UCSD-AML1 (cell line): ENCODE measurements at regions not wholly inside any gene's neighbourhood (a gene's known extent, or its start where the extent isn't known, plus 50 kb on each side); places are given as distances from the start of the nearest gene placed in this dataset.
"Not testable (repeated sequence)": the region's sequence is repeated elsewhere in the genome, so short reads cannot be mapped to it uniquely, and the experiment has no call there.

ENCODE experiments used
- DNase-seq: peaks from one replicate; lab custom pipeline; 2025; ENCODE audit not compliant: unreplicated experiment; lab: John Stamatoyannopoulos, UW

DNA sequence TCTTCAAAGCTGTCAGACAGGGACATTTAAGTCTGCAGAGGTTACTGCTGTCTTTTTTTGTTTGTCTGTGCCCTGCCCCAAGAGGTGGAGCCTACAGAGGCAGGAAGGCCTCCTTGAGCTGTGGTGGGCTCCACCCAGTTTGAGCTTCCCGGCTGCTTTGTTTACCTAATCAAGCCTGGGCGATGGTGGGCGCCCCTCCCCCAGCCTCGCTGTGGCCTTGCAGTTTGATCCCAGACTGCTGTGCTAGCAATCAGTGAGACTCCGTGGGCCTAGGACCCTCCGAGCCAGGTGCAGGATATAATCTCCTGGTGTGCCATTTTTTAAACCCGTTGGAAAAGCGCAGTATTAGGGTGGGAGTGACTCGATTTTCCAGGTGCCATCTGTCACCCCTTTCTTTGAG, 918.7 kb upstream of the MAN1A1 start:
- not testable (repeated sequence) for DNase-seq

- no peak for DNase-seq
These were observed 912.8 kb upstream of the MAN1A1 start for GRCh38 chr6:120262354-120262753.

- DNase-seq = no peak
These were observed 911.1 kb upstream of the MAN1A1 start for GRCh38 chr6:120260636-120261035.

DNA sequence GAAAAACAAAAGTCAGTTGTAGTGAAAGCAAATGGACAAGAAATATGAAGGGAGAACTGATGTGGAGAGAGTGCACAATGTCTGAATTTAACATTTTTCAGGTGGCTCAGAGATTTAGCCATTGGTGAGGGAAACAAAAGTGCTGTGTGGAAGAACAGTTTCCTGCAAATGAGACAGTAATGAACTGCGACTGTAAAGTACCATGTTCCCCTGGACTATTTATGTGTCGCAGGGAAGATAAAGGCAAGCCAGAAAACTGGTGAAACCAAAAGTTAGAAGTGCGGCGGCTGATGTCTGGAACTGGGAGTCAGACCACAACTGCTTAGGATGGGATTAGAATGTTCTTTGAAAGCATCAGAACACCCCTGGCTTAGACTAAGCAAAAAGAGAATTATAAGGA, 905.1 kb upstream of the MAN1A1 start:
- no peak for DNase-seq

DNA sequence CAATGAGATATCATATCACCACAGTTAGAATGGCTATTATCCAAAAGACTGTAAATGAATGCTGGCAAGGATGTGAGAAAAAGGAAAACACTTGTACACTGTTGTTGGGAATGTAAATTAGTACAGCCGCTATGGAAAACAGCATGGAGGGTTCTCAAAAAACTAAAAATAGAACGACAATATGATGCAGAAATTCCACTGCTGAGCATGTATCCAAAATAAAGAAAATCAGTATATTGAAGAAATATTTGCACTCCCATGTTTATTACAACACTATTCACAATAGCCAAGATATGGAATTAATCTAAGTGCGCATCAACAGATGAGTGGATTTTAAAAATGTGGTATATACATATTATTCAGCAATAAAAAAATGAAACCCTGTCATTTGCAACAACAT, 898.9 kb upstream of the MAN1A1 start:
- DNase-seq = no peak

- DNase-seq = no peak
These were observed 887.7 kb upstream of the MAN1A1 start for GRCh38 chr6:120237221-120237620.

DNA sequence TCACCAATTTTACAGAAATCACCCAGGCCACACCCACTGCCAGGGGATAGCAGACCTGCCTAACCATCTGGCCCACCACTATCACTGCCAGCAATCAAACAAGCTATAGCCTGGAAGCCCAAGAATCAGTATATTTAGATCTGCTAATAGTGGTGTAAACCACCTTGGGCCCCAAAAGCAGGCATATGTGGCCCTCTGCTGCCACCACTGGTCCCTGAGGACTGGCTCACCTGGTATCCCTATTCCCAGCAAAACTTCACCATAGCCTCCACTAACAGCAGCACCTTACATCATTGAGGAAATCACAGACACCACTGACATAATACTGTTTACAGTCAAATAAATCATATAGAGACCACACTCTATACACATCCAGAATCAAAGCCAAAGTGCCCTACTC, 880.4 kb upstream of the MAN1A1 start:
- DNase-seq = no peak

GRCh38 chr6:120228297-120228696, 878.7 kb upstream of the MAN1A1 start:
- no peak for DNase-seq

DNA sequence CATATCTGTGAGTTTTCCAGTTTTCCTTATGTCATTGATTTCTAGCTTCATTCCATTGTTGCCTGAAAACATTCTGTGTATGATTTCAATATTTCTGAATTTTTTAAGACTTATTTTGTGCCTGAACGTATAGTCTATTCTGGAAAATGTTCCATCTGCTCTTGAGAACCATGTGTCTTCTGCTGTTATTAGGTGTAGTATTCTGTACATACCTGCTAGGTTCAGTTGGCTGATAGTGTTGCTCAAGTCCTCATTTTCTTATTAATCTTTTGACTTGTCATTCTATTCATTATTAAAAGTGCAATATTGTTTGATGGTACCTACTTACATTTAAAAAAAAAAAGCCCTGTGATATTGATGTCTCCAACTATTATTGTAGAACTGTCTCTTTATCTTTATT, 869.8 kb upstream of the MAN1A1 start:
- no peak for DNase-seq

DNA sequence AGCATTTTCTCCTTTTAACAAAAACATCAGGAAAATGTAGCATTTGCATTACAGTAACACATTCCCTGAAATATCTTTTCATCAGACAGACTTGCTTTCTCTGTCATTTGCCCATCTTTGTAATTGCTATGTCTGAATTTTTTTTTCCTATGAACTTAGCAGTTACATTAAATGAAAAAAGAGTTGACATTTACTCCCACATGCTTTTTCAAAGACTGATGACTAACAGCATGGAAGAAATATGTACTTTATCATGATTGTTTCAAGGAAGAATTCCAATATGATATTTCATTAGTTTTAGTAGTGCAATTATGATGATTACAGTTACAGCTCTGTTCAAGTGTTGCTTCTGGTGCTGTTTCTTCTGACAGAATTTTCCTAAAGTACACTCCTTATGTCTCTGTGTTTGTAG, 864.5 kb upstream of the MAN1A1 start:
- DNase-seq = no peak

- DNase-seq = no peak
These were observed 862.6 kb upstream of the MAN1A1 start for GRCh38 chr6:120211955-120212792.

DNA sequence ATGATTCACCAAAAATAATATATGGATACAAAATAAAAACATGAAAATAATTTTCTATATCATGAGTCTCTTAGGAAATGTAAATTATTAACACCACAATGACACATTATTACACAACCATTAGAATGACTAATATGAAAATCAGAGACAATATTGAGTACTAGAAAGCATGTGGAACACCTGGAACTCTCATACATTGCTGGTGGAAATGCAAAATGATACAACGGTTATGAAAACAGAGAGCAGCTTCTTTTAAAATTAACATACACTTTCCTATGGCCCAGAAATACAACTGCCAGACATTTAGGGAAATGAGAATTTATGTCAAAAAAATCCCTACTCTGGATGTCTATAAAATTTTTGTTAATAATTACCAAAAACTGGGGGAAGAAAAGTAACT, 853.3 kb upstream of the MAN1A1 start:
- DNase-seq = no peak

GRCh38 chr6:120200853-120201252, 851.3 kb upstream of the MAN1A1 start:
- no peak for DNase-seq

- no peak for DNase-seq
These were observed 848.5 kb upstream of the MAN1A1 start for GRCh38 chr6:120198033-120198432.

DNA sequence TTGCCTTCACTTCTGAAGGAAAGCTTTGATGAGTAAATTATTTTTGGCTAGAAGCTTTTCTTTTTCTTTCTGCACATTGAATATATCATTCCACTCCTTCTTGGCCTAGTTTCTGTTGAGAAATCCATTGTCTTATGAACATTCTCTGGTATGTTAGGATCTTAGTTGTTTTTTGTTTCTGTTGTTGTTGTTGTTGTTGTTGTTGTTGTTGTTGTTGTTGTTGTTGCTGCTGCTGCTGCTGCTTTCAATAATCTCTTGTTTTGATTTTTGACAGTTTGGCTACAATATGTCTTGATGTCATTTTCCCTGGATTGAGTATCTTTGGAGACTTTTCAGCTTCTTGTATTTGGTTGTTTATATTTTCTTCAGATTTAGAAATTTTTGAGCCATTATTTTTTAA, 836.5 kb upstream of the MAN1A1 start:
- no peak for DNase-seq

DNA sequence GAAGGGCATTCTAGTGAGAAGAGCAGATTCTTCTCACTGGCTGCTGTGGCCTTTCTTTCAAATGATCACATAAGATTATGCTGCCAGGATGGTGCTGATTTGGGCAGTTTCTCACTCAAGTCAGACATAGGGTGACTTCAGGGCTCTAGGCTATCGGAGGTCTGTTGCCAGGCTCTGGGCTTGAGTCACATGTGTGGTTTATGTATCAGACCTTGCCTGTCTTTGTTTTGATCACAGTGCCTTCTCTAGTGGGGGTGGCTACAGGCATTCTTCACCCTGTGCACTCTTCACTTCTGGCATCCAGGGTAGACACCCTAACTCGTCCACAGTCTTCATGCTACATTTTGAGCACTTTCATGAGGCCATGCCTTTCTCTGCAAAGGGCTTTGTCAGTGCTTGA, 823.7 kb upstream of the MAN1A1 start:
- no peak for DNase-seq

- no peak for DNase-seq
These were observed 815.0 kb upstream of the MAN1A1 start for GRCh38 chr6:120164531-120164930.

DNA sequence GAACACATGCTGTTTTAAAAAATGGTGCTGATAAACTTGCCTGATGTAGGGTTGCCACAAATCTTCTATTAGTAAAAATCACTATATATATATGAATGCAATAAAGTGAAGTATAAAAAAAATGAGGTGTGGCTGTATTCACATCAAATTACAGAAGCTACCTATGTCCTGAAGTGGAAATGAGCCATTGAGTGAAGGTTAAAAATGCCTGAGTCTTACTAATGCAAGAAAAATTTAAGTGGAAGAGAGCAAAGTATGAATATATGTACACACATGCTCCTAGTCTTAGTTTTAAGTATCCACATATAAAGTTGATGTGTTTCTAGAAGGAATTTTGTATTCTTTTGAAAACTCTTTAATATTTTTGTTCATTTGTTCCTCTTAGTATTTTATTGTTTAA, 808.3 kb upstream of the MAN1A1 start:
- DNase-seq = no peak

GRCh38 chr6:120147071-120147871, 797.7 kb upstream of the MAN1A1 start:
- no peak for DNase-seq

- no peak for DNase-seq
These were observed 792.0 kb upstream of the MAN1A1 start for GRCh38 chr6:120141601-120142000.

GRCh38 chr6:120137492-120137891, 787.9 kb upstream of the MAN1A1 start:
- no peak for DNase-seq

DNA sequence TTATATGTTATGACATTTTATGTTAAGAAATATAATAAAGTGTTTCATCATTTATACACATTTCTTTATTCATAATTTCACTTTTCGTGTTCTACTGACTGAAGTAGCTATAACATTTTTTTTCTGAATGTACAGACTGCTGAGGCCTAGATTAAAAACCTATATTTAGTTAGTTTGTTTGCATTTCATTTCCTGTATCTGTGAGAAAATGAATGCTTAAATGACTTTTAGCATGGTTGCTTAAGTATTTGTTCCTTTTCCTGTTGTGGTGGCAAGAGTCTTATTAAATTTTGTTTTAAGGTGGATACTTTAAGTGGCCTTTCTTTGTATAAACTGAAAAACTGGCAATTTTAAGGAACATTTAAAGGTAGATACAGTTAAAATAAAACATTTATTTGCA, 779.7 kb upstream of the MAN1A1 start:
- no peak for DNase-seq
